Fibroblast of pulmonary artery (primary cell): ENCODE measurements at regions not wholly inside any gene's neighbourhood (a gene's known extent, or its start where the extent isn't known, plus 50 kb on each side); places are given as distances from the start of the nearest gene placed in this dataset.

Source experiments
- DNase-seq: peaks from one replicate; pipeline ENCODE4 v3.0.0-alpha.2; 2010; ENCODE audit warnings: low read depth
- H3K4me3 ChIP-seq: replicated peaks from 2 replicates; pipeline ENCODE4 v1.5.1; 2011; ENCODE audit warnings: low read depth, mild to moderate bottlenecking, control low read depth, low read length, moderate library complexity
- TF ChIP-seq, protein P1 (sequence below): IDR thresholded peaks from 2 replicates; pipeline ENCODE4 v1.5.1; 2011; ENCODE audit warnings: mild to moderate bottlenecking, control low read depth, low read length, inconsistent platforms; ENCODE audit errors: missing control alignments

DNA sequence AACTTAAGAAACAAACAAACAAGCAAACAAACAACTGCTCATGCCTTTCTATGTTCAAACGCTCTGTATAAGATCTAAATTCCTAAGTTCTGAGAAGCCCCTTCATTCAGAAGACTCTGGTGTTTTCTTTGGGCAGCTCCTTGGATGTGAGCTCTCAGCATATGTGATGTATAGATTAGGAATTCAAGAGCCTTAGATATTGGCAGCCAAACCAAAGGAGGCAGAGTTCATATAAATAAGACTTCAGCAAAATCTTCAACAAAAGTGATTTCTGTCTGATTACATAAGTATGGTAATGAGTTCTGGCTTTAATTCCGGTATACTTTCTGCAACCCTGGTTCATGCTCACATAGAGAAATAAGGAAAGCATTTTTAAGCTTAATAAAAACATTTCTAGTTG lies 145.6 kb downstream of the DYRK2 start:
- peak; percentile 12 for DNase-seq
- no peak overlapping the region for H3K4me3 ChIP-seq
- TF ChIP-seq, protein P1, sequence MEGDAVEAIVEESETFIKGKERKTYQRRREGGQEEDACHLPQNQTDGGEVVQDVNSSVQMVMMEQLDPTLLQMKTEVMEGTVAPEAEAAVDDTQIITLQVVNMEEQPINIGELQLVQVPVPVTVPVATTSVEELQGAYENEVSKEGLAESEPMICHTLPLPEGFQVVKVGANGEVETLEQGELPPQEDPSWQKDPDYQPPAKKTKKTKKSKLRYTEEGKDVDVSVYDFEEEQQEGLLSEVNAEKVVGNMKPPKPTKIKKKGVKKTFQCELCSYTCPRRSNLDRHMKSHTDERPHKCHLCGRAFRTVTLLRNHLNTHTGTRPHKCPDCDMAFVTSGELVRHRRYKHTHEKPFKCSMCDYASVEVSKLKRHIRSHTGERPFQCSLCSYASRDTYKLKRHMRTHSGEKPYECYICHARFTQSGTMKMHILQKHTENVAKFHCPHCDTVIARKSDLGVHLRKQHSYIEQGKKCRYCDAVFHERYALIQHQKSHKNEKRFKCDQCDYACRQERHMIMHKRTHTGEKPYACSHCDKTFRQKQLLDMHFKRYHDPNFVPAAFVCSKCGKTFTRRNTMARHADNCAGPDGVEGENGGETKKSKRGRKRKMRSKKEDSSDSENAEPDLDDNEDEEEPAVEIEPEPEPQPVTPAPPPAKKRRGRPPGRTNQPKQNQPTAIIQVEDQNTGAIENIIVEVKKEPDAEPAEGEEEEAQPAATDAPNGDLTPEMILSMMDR, result no peak

DNA sequence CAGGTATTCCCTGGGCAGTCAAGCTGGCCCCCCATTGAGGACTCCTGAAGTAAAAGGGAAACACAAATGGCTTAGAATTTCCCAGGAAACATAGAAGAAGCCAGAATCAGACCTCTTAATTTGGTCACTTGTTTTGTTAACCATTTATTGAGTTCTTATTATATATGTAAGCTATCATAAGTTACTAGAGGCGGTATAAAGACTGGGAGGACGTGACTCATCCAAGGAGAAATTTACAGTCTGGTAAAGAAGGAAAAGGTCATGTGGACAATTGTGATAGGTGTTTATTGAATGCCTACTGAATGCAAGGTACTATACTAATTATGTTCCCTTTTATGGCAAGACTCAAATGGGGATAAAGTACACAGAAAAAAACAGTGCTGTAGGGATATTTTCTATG lies 146.7 kb downstream of the DYRK2 start:
- peak; percentile 18 for DNase-seq
- TF ChIP-seq, protein P1, result no peak
- no peak overlapping the region for H3K4me3 ChIP-seq

DNA sequence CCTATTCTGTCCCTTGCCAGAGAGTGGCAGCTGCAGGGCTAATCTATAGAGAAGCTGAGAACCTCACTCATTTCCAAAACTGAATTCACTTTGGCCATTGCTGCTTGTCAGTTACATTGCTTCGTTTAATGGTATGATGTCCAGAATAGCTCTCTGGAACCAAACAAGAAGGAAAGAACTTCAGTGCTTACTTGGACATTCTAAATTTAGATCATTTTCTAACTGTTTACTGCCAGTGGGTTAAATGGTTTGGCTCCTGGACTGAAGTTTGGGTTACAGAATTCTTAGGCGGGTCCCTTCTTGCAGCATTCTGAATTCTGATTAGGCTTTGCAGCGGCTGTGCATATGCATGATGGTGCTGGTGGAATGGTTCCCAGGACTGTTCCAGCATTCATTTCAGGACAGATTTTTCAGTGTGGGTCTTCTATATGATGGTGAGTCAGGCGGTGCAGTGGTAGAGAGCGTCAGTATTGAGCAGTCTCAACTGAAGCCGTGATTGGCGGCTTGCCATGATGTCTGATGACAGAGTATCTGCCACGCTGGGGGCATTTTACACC lies 148.7 kb downstream of the DYRK2 start:
- peak; percentile 15 for DNase-seq
- H3K4me3 ChIP-seq, result no peak overlapping the region
- TF ChIP-seq, protein P1, result no peak

DNA sequence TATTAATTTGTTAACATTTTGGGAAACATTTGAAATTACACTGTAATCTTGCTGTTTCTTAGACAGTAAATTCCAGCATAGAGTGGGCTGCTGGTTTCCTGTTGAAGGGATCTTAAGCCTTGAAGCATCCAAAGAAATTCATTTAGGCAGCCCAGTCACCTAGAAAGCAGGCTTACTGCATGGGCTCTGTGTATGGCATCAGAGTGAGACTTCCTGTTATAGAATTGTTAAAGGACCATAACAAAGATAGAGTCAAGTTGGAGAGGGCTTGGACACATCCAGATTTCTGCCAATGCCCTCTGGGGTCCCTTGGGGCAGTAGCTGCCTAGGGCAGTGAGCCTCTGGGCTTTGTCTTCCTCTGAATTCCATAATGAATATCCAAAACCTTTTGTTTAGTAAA lies 149.2 kb downstream of the DYRK2 start:
- H3K4me3 ChIP-seq, result no peak overlapping the region
- no peak for DNase-seq
- TF ChIP-seq, protein P1, result no peak

DNA sequence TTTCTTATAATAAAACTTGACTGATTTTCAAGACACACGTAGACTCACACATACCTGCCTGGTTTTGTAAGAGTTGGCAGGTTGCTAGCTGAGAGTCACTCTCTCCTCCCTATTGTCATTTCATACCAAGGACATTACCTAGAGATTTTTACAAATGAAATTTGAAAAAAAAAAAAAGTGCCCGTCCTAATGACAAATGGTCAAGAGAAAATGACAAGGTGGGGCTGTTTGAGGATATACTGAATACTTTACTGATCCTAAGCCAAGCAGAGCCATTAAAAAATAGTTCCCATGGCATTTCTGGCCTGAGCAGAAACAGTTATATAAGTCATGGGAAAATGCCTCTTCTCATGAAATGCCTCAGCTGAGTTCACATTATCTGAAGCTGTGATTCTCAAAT lies 150.2 kb downstream of the DYRK2 start:
- DNase-seq, result peak; percentile 17
- H3K4me3 ChIP-seq, result no peak overlapping the region
- TF ChIP-seq, protein P1, result no peak

DNA sequence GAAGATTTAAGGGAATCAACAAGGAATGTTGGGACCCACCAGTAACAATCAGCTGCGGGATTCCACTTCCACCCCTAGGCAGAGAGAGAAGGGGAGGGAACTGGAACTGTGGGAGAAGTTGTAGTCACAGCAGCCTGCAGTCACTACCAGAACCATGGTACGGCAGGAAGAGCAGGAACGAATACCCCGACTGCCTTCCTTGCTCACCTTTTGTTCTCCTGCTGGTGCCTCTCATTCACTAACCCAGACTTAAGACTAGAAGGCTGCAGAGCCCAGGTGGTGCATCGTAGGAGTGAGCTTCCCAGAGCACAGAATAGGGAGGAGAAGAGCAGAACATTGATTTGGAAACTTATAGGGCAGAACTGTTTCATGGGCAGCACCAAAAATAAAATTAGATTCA lies 154.2 kb downstream of the DYRK2 start:
- H3K4me3 ChIP-seq, result no peak overlapping the region
- TF ChIP-seq, protein P1, result no peak
- no peak for DNase-seq

DNA sequence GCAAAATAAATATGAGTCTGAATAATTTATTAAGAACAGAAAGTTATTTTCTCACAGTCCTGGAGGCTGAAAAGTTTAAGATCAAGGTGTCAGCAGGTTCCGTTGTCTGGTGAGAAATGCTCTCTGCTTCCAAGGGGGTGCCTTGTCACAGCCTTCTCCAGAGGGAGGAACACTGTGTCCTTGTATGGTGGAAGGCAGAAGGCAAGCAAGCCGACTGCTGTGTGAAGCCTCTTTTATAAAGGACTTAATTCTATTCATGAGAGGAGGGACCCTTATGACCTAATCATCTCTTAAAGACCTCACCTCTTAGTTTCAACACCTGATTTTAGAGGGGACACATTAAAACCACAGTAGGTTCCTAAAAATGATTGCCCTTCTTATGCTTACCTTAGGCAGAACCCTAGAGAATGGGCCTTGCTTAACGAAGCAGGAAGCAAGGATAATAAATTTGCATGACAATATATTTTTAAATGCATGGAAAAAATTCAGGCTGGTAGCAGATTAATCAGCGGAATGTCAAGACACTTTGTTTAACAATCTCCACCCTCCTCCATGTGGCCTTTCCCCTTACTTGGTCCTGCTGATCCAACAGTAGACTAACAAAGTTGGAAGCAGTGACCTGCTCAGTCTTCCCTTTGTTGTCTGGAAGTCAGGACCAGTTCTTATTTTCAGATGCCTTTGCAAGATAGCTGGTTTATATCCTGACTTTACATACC lies 154.9 kb downstream of the DYRK2 start:
- no peak overlapping the region for H3K4me3 ChIP-seq
- TF ChIP-seq, protein P1, result no peak
- no peak for DNase-seq
